ENCODE measurements at regions not wholly inside any gene's neighbourhood (a gene's known extent, or its start where the extent isn't known, plus 50 kb on each side); places are given as distances from the start of the nearest gene placed in this dataset.

GRCh38 chr6:103858003-103858402 lies 1001.7 kb downstream of the HACE1 start:
- no peaks in the 10 kb centered on the region for H3K36me3 ChIP-seq (ENCODE audit: control insufficient read depth in 2 of 2, extremely low read depth in 1 of 2, insufficient read depth in 2 of 2, low read length in 2 of 2)
- H3K9ac ChIP-seq (replicated peaks; ENCODE audit: extremely low read depth, insufficient read depth, low read length) = no peak overlapping the region
- no peaks in the 10 kb centered on the region for H3K9me1 ChIP-seq (replicated peaks; ENCODE audit: control insufficient read depth, extremely low read depth, insufficient read depth, low read length)
- no peaks in the 10 kb centered on the region for H3K9me3 ChIP-seq (replicated peaks; ENCODE audit: control insufficient read depth, insufficient read depth, low read length)
- no peak overlapping the region for H2AFZ ChIP-seq (ENCODE audit: low read depth, low read length)
- DNase-seq (ENCODE audit: low read depth, low spot score) (no peak), FAIRE-seq (no peak)
- dilution Hi-C loops (cut with MboI; ENCODE audit: extremely low pct_ligation_motif_present, low sequenced_read_pairs) = no loop called here
- H3K27ac ChIP-seq (ENCODE audit: insufficient read depth, low read depth, low read length) = no peak overlapping the region
- intact Hi-C loops (cut with micrococcal nuclease) = no loop called here
- CTCF ChIA-PET = no interaction called here
- no peaks in the 10 kb centered on the region for H3K4me1 ChIP-seq (ENCODE audit: control insufficient read depth, extremely low read depth, insufficient read depth, low read length)
- H3K79me2 ChIP-seq (ENCODE audit: control insufficient read depth, insufficient read depth, low read length) = no peaks in the 10 kb centered on the region
- no peak overlapping the region for H3K4me2 ChIP-seq (ENCODE audit: insufficient read depth, low read length)
- no peaks in the 10 kb centered on the region for H3K27me3 ChIP-seq (ENCODE audit: control insufficient read depth in 2 of 2, insufficient read depth in 2 of 2, low read length in 2 of 2)
- H3K4me3 ChIP-seq (replicated peaks in 1 of 3; ENCODE audit: insufficient read depth in 1 of 3, low read depth in 1 of 3, low read length in 3 of 3) = no peak overlapping the region
- POLR2A ChIA-PET = no interaction called here
- H4K20me1 ChIP-seq (replicated peaks; ENCODE audit: control insufficient read depth, extremely low read depth, insufficient read depth, low read length) = no peaks in the 10 kb centered on the region
- TF ChIP-seq MYC (IDR thresholded peaks at IDR 0.05; ENCODE audit: low read depth, low read length) (no peak), MAX (IDR thresholded peaks at IDR 0.05; ENCODE audit: insufficient read depth, insufficient read length) (no peak), POLR2AphosphoS5 (IDR thresholded peaks at IDR 0.05; ENCODE audit: insufficient read depth, low read depth, low read length) (no peak), POLR2A (IDR thresholded peaks at IDR 0.05; ENCODE audit: low read depth, low read length) (no peak), JUN (IDR thresholded peaks at IDR 0.05; ENCODE audit: borderline replicate concordance, insufficient read depth, insufficient read length, low read depth) (no peak)
- BruUV-seq (replicated peaks) = no TSS peak

DNA sequence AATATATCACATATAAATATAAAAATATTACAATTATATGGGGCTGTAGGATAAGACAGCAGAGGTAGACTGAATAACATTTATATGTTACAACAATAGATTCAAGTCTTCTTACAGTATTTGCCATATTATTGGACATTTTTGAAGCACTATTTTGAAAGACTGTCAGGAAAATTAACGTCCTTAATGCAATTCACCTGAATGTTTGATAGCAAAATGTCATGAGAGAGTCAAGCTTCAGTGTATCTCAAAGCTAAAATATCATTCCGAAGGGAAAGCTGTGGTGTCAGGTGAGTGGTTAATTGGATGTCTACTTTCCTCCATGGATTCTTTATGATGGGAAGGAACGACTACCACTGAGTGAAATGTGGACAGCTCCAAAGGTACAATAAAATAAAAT lies 1004.0 kb downstream of the HACE1 start:
- POLR2A ChIA-PET = no interaction called here
- H3K9me1 ChIP-seq (replicated peaks; ENCODE audit: control insufficient read depth, extremely low read depth, insufficient read depth, low read length) = no peaks in the 10 kb centered on the region
- TF ChIP-seq JUN (IDR thresholded peaks at IDR 0.05; ENCODE audit: borderline replicate concordance, insufficient read depth, insufficient read length, low read depth) (no peak), EZH2 (IDR thresholded peaks at IDR 0.05; ENCODE audit: borderline replicate concordance, low read depth, low read length, severe bottlenecking) (no peak), FOS (IDR thresholded peaks at IDR 0.05; ENCODE audit: borderline replicate concordance, insufficient read depth, low read length) (no peak), MYC (IDR thresholded peaks at IDR 0.05; ENCODE audit: low read depth, low read length) (no peak)
- TF ChIP-seq, protein P1, sequence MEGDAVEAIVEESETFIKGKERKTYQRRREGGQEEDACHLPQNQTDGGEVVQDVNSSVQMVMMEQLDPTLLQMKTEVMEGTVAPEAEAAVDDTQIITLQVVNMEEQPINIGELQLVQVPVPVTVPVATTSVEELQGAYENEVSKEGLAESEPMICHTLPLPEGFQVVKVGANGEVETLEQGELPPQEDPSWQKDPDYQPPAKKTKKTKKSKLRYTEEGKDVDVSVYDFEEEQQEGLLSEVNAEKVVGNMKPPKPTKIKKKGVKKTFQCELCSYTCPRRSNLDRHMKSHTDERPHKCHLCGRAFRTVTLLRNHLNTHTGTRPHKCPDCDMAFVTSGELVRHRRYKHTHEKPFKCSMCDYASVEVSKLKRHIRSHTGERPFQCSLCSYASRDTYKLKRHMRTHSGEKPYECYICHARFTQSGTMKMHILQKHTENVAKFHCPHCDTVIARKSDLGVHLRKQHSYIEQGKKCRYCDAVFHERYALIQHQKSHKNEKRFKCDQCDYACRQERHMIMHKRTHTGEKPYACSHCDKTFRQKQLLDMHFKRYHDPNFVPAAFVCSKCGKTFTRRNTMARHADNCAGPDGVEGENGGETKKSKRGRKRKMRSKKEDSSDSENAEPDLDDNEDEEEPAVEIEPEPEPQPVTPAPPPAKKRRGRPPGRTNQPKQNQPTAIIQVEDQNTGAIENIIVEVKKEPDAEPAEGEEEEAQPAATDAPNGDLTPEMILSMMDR (IDR thresholded peaks at IDR 0.05; ENCODE audit: extremely low read depth in 1 of 2, insufficient read depth in 1 of 2, low read depth in 1 of 2, low read length in 2 of 2) = no peak
- H3K79me2 ChIP-seq (ENCODE audit: control insufficient read depth, insufficient read depth, low read length) = no peaks in the 10 kb centered on the region
- intact Hi-C loops (cut with micrococcal nuclease) = no loop called here
- no peaks in the 10 kb centered on the region for H3K4me1 ChIP-seq (ENCODE audit: control insufficient read depth, extremely low read depth, insufficient read depth, low read length)
- no peak overlapping the region for H2AFZ ChIP-seq (ENCODE audit: low read depth, low read length)
- DNase-seq (ENCODE audit: low read depth, low spot score) (no peak), FAIRE-seq (no peak)
- no peaks in the 10 kb centered on the region for H4K20me1 ChIP-seq (replicated peaks; ENCODE audit: control insufficient read depth, extremely low read depth, insufficient read depth, low read length)
- dilution Hi-C loops (cut with MboI; ENCODE audit: extremely low pct_ligation_motif_present, low sequenced_read_pairs) = no loop called here
- CTCF ChIA-PET = no interaction called here
- no peaks in the 10 kb centered on the region for H3K27me3 ChIP-seq (ENCODE audit: control insufficient read depth in 2 of 2, insufficient read depth in 2 of 2, low read length in 2 of 2)
- H3K9me3 ChIP-seq (replicated peaks; ENCODE audit: control insufficient read depth, insufficient read depth, low read length) = no peaks in the 10 kb centered on the region
- H3K36me3 ChIP-seq (ENCODE audit: control insufficient read depth in 2 of 2, extremely low read depth in 1 of 2, insufficient read depth in 2 of 2, low read length in 2 of 2) = no peaks in the 10 kb centered on the region
- no peak overlapping the region for H3K9ac ChIP-seq (replicated peaks; ENCODE audit: extremely low read depth, insufficient read depth, low read length)
- H3K4me3 ChIP-seq (replicated peaks in 1 of 3; ENCODE audit: insufficient read depth in 1 of 3, low read depth in 1 of 3, low read length in 3 of 3) = no peak overlapping the region
- BruUV-seq (replicated peaks) = no TSS peak
- H3K27ac ChIP-seq (ENCODE audit: insufficient read depth, low read depth, low read length) = no peak overlapping the region
- H3K4me2 ChIP-seq (ENCODE audit: insufficient read depth, low read length) = no peak overlapping the region

All from endothelial cell of umbilical vein (primary cell).